Mucosa of gallbladder (tissue), 1 donor: ENCODE measurements at regions not wholly inside any gene's neighbourhood (a gene's known extent, or its start where the extent isn't known, plus 50 kb on each side); places are given as distances from the start of the nearest gene placed in this dataset.

Source experiments
- DNase-seq: peaks from one replicate; pipeline ENCODE4 v3.0.0-alpha.2; 2020; ENCODE audit warnings: low spot score
- donor health status: DM: no; HTN: no; CAD: no.

DNA sequence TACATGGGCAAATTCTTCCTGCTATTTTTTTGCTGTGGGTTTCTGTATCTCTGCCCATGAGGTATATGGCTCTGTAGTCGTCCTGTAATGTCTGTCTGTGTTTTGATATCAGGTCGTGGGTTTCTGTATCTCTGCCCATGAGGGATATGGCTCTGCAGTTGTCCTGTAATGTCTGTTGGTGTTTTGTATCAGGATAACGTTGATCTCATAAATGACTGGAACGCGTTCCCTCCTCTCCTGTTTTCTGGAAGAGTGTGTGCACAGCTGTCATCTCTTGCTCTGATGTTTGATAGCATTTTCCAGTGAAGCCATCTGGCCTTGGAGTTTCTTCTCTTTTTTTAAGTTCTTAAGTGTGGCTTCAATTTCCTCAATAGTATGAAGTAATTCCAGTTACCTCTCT is 57.2 kb downstream of the SOX1 start:
- no peak for DNase-seq

DNA sequence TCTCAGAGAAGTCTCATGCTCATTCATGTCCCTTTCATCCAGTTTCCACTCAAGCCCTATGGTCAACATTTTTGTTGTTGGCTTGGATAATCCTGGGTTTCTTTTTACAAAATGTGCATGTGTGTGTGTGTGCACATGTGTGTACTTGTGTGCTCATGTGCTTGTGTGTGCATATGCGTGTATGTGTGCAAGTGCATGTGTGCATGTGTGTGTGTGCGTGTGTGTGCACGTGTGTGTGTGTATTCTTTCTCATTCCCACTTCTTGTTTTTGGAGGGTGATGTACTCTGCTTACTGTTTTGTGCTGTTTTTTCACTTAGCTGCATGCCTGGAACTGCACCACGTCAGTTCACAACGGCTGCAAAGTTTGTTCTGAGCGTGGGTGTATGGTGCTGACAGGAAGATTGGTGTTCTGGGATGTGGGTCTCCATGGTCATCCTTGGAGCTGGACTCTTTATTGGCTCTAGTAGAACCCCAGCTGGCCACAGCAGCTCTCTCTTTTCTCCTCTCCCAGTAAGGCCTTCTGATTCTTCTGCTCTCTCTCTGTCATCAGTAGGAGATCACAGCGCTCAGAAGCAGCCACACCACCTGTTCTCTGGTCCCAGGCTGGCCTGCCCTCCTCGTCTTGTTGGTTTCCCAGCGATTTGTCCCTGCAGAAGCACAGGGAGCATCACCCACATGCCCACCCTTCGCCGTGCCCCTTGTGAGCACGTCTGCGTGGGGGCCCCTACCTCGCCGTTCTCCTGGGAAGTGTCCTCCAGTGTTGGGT is 60.8 kb downstream of the SOX1 start:
- no peak for DNase-seq

DNA sequence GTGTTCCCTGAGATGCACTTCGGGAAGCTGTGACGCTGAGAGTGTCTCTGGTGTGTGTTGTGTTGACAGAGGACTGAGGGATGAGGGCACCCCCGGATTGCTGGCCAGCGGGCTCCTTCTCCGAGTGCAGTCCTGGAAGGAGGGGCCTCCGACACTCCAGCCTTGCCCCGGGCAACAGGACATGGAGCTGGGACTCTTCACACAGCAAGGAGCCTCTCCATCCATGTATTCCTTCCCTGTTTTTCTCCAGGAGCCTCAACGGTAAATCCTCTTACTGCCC is 61.3 kb downstream of the SOX1 start:
- no peak for DNase-seq

DNA sequence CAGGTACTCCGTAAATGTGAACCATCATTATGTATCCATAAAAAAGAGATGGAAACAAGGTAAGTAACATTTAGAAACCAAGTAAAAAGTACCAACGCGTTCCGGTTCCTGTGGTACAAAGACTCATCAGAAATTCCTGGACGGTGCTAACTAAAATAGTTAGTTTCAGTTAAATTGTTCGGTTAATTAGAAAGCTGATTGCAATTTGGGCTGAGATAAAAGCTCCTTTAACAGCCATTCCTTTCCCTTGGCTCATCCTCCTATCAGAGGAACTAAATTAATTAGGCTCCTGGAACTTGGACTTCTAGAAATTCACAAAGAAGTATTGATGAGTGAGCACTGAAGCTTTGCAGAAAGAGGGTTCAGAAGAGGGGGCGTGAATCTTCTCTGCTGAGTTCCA is 63.5 kb downstream of the SOX1 start:
- DNase-seq: no peak

DNA sequence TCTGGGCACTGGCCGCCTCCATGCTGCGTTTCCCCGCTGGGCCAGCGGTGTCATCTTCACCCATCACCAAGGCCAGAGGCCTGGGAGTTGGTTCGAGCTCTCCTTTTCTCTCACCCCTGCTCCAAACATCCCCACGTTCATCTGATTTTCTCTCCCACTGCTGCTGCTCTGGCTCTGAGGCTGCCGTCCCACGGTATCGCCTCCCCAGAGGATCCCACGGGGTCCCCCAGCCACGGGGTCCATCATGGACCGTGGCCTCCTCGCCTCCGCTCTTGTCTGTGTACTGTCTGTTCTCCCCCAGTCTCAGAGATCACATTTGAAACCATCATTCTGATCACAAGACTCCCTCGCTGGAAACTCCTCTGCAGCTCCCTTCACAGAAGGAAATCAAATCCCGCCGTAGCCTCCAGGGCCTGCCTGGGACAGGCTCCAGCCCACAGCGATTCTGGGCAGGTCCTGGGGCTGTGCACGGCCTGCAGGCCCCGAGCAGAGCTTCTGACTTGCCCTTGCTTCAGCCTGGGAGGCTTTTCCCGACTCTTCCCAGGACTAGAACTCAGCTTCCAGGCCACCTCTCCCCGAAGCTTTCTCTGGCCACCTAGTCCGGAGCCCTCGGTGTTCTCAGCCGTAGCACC is 64.2 kb downstream of the SOX1 start:
- DNase-seq: no peak

DNA sequence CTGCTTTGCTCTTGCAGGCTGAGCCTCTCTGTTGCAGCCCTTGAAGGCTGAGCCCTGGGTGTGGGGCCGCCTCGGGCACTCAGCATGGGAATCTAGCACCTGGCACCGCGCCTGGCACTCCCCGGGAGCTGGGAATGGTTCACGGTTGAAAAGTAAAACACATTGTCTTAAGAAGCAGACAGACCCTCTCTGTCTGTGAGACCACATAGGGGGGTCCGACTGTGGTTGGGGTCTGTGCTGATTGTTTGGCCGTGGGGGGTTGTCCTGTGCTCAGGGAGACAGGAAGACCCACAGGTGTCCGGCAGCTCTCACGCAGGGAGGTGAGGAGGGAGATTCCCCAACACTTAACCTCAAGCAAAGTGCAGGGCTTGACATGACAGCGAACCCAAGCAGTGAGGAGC is 64.8 kb downstream of the SOX1 start:
- DNase-seq: no peak

DNA sequence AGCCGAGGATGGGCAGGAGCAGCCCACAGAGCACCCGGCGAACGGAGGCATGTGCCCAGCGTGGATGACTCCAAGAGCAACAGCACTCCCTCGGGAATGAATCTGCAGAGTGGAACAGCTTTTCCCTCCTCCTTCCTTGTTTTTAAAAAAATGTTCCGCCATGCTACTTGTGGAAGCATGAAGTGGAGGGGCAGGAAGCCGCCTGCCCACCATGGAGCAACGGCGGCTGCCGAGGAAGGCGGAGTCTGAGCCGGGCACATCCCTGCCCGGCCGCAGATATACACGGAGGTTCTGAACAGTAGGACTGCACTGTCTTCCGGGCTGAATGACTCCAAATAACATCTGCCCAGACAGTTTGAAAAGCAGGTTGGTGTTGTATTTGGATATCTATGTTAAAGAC is 65.2 kb downstream of the SOX1 start:
- no peak for DNase-seq

DNA sequence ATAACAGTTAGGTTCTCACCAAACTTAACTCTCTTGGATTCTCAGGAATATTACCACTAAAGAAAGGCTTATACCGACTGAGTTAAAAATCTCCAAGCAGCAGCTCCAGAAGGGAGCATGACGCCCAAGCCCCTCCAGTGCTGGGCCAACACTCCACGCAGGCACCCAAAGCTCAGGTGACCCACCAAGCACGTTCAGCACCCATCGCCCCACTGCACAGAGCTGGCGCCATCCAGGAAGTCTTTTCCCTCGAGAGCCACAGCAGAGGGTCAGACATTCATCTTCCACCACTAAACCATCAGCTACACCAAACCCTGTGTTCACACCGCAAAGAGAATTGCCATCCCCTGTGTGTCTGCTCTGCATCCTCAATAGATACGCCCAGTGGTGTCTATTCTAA is 65.7 kb downstream of the SOX1 start:
- no peak for DNase-seq

DNA sequence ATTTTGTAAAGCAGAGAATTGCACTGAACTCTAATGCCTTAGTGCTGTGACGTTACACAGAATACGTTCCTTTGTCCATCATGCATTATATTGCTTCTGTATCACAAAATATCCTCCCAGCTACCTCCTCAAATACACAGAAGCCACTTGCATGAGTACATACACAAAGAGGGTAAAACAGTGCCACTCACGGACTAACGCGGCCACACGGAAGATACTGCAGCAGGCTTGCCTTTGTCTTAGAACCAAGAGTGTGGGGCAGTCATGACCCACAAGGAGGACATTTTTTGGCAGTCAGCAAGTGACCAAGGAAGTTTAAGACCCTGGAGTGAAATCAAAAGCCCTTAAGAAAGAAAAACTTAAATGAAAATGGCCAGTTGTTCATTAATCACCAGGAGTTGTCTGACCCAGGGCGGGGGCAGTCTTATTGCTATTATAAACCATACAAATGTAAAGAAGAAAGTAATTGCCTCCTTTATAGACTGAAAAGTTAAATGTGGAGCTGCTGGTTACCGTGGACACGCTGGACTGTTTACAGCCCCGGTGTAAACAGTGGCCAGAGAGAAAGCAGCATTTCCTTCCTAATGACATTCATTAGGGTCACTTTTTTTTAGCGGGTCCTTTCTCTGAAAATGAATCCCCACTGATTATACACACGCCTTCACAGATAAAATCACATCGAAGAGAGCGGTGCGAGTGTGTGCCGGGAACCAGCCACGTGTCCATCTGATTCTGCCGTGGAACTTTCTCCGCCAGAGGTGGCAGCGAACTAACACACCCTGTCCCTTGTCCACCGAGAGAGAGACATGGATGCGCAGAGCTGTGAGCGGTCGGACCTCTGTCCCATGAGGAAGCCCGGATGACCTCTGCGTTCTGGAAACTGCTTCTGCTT is 66.8 kb downstream of the SOX1 start:
- DNase-seq: no peak

DNA sequence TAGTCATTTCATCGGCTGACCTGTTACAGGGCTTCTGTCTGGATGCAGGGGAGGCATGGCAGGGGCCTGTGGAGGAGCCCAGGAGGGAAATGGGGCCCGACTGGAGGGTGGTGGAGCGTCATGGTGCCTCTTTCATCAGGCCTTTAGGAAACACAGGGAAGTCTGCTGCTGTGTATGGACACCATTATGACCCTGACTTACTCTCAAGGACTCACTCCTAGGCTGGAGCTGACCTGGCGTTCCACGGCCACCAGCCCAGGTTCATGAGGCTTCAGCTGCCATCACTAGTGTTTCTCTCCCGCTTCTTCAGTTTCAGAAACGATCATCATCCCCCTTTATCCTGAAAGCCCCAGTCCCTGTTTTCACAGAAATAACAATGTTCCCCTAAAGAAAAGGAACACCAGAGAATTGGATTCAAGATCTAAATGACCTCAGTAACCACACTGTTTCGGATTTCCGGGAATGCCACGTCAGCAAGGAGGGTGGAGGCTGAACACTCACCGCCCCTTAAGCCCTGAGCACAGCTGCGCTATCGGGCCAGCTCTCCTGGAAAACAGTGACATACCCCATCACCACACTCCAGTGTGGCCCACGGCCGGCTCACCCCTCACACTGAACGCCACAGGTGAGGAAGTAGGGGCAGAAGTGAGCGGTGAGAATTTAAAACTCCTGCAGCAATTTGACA is 67.6 kb downstream of the SOX1 start:
- no peak for DNase-seq

DNA sequence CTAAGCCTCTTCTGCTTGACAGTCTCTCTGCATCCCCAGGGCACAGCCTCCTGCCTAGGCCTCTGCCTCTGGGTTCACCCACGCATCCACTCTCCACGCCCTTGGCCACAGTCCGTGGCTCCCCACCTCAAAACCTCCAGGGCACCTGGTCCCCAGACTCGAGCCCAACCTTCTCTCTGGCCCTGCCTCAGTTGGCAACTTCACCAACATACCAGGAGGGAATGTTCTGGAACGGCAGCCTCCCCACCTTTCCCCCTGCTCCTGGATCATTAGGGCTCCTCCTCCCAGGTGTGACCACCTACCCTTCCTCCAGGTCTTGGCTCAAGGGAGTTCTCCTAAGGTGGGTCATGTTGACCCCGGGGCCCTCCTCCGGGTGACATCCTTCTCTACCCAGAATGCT is 69.1 kb downstream of the SOX1 start:
- no peak for DNase-seq

DNA sequence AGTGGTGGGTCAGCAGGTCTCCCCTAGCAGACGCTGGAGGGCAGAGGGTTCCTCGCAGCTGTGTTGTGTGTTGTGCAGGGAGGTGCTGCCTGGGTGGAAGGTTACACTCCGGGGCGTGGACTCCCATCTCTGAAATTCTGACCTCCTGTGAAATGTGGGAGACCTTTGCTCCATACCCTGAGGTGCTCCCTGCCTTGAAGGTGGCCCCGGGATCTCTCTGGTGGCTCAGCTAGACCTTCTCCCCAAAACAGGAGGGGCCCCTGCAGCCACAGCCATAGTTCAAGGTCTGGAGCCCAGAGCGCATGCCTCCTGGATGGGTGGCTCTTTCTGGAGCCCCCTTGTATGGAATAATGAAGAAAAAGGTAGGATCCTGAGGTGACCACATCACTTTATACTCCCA is 70.2 kb downstream of the SOX1 start:
- no peak for DNase-seq

DNA sequence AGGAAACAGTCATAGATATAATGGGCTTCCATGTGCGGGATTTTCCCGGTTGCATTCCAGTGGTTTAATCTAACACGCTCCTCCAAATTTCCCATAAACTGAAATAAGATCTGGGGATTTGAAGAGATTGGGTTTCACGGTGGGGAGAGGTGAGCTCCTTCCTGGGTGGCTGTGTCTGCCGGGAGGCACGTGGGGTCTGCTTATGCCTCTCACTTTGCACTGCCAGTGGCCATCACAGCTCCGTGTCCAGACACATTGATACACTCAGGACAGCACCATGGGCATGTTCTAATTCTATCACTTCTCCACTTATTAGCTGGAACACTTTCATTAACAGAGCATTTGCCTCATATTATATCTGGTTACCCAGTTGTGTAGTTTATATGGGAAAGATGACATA is 73.4 kb downstream of the SOX1 start:
- no peak for DNase-seq

DNA sequence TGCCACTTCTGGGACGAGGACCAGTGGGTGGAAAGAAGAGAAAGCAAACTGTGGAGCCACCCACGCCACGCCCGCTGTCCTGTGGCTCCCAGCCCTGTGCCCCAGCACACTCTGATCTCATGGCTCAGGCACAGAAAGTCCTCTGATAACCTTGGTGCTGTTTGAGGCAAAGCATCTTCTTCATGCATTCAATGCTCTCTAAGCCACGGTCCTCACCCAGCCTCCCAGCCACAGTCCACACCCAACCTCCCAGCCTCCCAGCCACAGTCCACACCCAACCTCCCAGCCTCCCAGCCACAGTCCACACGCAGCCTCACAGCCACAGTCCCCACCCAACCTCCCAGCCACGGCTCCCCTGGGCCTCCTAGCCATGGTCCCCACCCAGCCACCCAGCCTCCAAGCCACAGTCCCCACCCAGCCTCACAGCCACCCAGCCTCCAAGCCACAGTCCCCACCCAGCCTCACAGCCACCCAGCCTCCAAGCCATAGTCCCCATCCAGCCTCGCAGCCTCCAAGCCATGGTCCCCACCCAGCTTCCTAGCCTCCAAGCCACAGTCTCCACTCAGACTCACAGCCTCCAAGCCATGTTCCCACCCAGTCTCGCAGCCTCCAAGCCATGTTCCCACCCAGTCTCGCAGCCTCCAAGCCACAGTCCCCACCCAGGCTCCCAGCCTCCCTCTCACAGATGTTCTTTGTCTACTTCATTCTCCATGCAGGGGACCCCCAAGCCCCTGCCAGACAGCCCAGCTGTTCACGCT is 74.9 kb downstream of the SOX1 start:
- no peak for DNase-seq

DNA sequence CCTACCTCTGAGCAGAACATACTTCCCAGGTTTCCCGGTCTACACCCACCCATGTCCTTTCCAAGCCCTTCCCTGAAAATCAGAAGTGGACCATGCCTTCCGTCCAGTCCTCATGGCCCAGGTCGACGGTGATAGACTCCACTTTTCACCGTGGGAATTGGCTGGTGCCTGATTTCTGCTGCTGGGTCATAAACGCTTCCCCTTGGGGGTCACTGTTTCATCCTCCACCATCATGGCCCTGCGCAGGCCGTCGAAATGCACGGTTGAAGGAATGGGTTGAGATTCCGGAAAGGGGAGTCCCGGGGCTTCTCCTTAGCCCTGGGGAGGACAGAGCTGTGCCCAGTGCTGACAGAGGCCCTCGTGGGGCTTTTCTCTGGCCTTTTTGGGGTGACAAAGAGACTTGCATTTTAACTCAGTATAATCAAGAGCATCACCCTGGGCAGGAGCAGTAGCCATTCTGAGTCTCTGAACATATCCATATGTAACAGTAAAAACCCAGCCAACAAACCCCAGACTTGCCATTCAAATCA is 75.5 kb downstream of the SOX1 start:
- DNase-seq: no peak

DNA sequence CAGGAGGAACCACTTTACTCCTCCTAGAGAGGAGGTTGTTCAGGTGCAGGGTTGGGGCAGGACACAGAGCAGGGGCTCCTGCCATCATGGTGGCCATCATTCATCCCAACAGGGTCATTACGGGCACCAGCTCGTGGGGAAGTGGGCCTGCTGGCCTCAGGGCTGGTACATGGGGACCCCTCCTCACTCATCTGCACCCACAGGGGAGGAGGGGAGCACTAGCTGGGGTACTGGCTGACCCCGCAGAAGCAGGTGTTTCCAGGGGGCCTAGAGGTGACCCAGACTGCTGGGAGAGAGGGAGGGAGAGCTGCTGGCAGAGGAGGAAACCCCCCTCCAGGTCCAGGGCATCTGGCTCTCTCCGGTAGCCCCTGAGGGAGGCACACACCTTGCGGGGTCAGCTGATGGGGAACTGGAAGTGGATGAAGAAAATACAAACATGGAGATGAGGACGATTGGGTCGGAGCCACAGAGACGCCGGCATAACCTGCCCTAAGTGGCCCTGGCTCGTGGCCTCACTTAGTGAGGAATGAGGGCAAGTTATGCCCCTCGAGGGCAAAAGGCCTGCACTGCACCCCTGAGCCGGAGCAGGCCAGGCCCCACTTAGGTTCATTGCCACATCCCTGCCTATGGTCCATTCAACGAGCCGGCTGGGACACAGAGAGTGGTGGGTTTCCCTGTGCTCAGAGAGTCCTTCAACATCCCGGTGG is 76.2 kb downstream of the SOX1 start:
- DNase-seq: no peak

DNA sequence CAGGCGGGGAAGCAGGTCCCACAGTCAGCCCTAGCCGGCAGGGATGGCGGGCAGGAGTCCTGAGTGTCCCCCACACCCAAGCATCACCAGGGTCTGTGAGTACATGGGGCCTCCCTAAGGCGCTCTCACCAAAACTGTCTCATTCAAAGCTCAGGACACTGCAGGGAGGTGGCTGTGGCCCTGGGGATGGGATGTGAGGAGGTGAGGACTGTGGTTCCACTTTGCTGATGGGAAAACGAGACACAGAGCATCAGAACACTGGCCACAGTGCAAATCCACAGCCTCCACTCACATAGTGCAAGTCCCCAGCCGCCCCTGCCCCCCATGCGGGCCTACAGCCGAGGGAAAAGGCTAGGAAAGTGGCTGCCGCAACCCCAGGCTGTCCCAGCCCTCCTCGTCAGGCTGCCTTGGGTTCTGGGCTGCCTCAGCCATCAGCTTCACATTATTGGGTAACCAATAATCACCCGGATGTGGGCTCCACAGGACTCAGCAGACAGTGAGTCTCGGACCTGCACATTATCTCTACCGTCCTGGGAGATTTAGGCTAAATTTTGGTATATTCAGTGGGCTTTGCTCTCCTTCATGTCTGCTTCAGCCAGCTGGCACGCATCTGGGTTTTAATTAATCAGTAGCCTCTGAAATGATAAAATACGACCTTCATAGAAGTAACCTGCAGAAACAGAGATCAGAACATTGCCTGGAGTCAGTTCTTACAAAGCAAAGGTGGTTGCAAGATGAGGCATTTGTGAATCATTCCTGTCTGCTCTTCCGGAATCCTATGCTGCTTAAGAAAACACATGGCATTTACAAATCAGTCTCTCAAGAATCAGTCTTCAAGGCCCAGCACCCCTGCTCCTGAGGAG is 77.0 kb downstream of the SOX1 start:
- no peak for DNase-seq

DNA sequence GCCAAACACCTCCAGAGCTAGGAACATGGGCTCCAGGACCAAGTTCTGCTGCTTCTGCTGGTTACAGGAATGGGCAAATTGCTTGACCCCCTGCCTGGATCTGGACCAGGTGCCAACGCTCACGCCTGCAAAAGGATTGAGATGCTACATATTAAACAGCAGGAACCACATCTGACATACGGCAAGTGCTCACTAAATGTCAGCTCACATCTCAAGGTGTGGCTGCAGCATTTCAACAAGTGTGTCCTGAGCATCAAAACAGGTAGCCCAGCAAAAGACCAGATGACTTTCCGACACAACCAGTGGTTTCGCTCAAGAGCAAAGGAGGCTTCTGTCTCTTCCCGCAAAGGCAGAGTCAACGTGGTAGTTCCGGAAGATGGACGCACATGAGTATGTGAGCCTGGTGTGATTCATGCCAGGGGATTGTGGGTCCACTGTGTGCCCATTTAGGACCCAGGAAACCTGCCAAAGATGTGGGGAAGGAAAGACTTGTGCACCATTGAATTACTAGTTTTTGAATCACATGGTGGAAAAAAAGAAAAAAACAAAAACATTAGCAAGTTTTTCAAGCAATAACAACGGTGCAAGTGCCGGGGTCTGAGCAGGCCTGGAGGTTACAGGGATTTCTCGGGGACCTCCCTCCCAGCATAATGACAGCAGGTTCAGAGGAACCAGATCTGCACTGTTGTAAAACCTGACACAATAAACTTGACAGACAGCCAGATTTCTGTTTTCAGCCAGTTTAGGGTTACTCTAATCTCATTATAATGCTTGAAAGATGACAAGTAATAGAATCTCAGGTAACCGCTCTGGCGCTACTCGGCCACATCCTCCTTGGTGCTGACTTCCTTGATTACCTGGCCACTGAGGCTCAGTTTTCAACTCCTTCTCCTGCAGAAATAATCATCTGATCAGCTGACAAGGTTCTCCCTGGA is 77.9 kb downstream of the SOX1 start:
- DNase-seq: no peak
